Activated T-helper 2 cell treated with anti-CD3 and anti-CD28 coated beads, Interferon-gamma antibody, Interleukin-2, Interleukin-4, amounts not matched to agents 10 μg/mL and 5 μg/mL and 100 μg/mL, durations not matched to agents 14 hours and 24 hours and 36 hours (primary cell): ENCODE measurements at regions not wholly inside any gene's neighbourhood (a gene's known extent, or its start where the extent isn't known, plus 50 kb on each side); places are given as distances from the start of the nearest gene placed in this dataset.
A peak's percentile ranks its signal among the peaks of the same experiment; 100 is the strongest.
"Not testable (repeated sequence)": the region's sequence is repeated elsewhere in the genome, so short reads cannot be mapped to it uniquely, and the experiment has no call there.

Source experiments
- DNase-seq: peaks from one replicate; pipeline ENCODE4 v3.0.0; 2021; ENCODE audit warnings: low spot score
- H3K27ac Mint-ChIP-seq: one replicate; pipeline ENCODE4 v1.8.0; 2021; ENCODE audit warnings: mixed read lengths
- H3K27me3 Mint-ChIP-seq: one replicate; pipeline ENCODE4 v1.8.0; 2021; ENCODE audit warnings: low read depth, mixed read lengths
- H3K36me3 Mint-ChIP-seq: one replicate; pipeline ENCODE4 v1.8.0; 2021; ENCODE audit warnings: low read depth, mixed read lengths
- H3K4me1 Mint-ChIP-seq: one replicate; pipeline ENCODE4 v1.8.0; 2021; ENCODE audit warnings: low read depth, mixed read lengths
- H3K4me3 Mint-ChIP-seq: one replicate; pipeline ENCODE4 v1.8.0; 2021; ENCODE audit warnings: low read depth, mild to moderate bottlenecking, moderate library complexity, mixed read lengths
- H3K9me3 Mint-ChIP-seq: one replicate; pipeline ENCODE4 v1.8.0; 2021; ENCODE audit warnings: mixed read lengths
- intact Hi-C: fragments of 100-400 bp; cut with micrococcal nuclease; formaldehyde crosslinking; loops from one replicate; pipeline ENCODE4 v1.15.1; 2023

- DNase-seq = no peak
- Mint-ChIP-seq H3K27me3 (peaks cover 17% of the 10 kb centered on the region), H3K4me1 (peaks cover 14% of the 10 kb centered on the region), H3K27ac (no peak overlapping the region), H3K9me3 (peaks cover 8% of the 10 kb centered on the region), H3K36me3 (no peaks in the 10 kb centered on the region), H3K4me3 (no peak overlapping the region)
- intact Hi-C loops = no loop called here
Observed at GRCh38 chr10:62587011-62587410, 212.8 kb downstream of the ZNF365 start.

GRCh38 chr10:62588116-62588515 lies 213.9 kb downstream of the ZNF365 start:
- H3K27ac Mint-ChIP-seq = no peak overlapping the region
- intact Hi-C loops = no loop called here
- no peak for DNase-seq
- H3K4me3 Mint-ChIP-seq = no peak overlapping the region
- H3K27me3 Mint-ChIP-seq = peaks cover 17% of the 10 kb centered on the region
- peaks cover 11% of the 10 kb centered on the region for H3K4me1 Mint-ChIP-seq
- peaks cover 8% of the 10 kb centered on the region for H3K9me3 Mint-ChIP-seq
- H3K36me3 Mint-ChIP-seq = no peaks in the 10 kb centered on the region

- no peaks in the 10 kb centered on the region for H3K36me3 Mint-ChIP-seq
- peaks cover 8% of the 10 kb centered on the region for H3K9me3 Mint-ChIP-seq
- H3K27me3 Mint-ChIP-seq = peaks cover 17% of the 10 kb centered on the region
- intact Hi-C loops = loop anchor here (10.0 kb wide), 1 partner anchor 155 kb away; no protein-coding TSS in a partner anchor
- H3K4me3 Mint-ChIP-seq = no peak overlapping the region
- H3K4me1 Mint-ChIP-seq = peaks cover 10% of the 10 kb centered on the region
- DNase-seq = no peak
- H3K27ac Mint-ChIP-seq = no peak overlapping the region
Observed at GRCh38 chr10:62589689-62590088, 214.8 kb upstream of the ADO start.

- Mint-ChIP-seq H3K27ac (no peak overlapping the region), H3K4me1 (peaks cover 11% of the 10 kb centered on the region), H3K9me3 (peaks cover 8% of the 10 kb centered on the region), H3K27me3 (peaks cover 16% of the 10 kb centered on the region), H3K36me3 (no peaks in the 10 kb centered on the region), H3K4me3 (no peak overlapping the region)
- no peak for DNase-seq
- intact Hi-C loops = loop anchor here (10.0 kb wide), 1 partner anchor 156 kb away; no protein-coding TSS in a partner anchor
Observed at GRCh38 chr10:62590306-62590705, 214.2 kb upstream of the ADO start.

GRCh38 chr10:62594093-62594520 lies 210.4 kb upstream of the ADO start:
- H3K4me3 Mint-ChIP-seq = no peak overlapping the region
- peaks cover 13% of the 10 kb centered on the region for H3K4me1 Mint-ChIP-seq
- no peak overlapping the region for H3K27ac Mint-ChIP-seq
- peaks cover 17% of the 10 kb centered on the region for H3K27me3 Mint-ChIP-seq
- no peaks in the 10 kb centered on the region for H3K9me3 Mint-ChIP-seq
- intact Hi-C loops = loop anchor here (1.0 to 10.0 kb wide), 4 partner anchors 159 to 564 kb away; no protein-coding TSS in a partner anchor
- H3K36me3 Mint-ChIP-seq = no peaks in the 10 kb centered on the region
- DNase-seq = peak; percentile 24

DNA sequence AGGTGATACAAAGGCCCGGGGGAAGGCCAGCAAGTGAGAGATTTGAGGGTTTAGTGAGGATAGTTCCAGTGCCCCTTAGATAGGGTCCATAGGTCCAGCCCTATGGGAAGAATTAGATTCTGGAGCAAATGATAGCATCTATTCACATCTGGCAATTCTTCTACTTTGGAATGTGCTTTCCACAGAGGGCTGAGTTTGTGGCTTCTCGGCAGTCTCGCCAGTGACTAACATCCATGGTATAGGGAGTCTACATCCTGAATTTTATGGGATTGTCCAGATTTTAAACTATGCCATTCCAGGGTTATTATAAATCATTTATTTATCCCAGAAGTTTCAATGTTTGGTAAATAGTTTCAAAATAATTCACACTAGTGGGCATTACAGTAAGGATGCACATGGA lies 207.3 kb upstream of the ADO start:
- H3K36me3 Mint-ChIP-seq = no peaks in the 10 kb centered on the region
- DNase-seq = no peak
- no peaks in the 10 kb centered on the region for H3K9me3 Mint-ChIP-seq
- no peak overlapping the region for H3K4me3 Mint-ChIP-seq
- H3K27ac Mint-ChIP-seq = no peak overlapping the region
- intact Hi-C loops = loop anchor here (10.0 kb wide), 1 partner anchor 162 kb away; no protein-coding TSS in a partner anchor
- H3K27me3 Mint-ChIP-seq = peaks cover 21% of the 10 kb centered on the region
- peaks cover 7% of the 10 kb centered on the region for H3K4me1 Mint-ChIP-seq

DNA sequence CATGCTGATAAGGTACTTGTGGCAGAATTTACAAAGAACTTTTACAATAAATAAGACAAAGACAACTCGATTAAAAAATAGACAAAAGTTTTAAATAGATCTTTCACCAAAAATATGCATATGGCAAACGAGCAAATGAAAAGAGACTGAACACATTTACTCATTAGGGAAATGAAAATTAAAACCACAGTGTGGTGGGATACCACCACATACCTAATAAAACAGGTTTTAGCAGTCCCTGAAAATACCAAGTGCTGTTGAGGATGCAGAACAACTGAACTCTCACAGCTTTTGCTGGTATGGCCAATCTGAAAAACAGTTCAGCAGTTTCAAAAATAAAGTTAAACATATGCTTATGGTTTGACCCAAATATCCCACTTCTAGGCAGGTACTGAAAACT lies 205.4 kb upstream of the ADO start:
- no peak overlapping the region for H3K27ac Mint-ChIP-seq
- peaks cover 4% of the 10 kb centered on the region for H3K4me1 Mint-ChIP-seq
- peaks cover 21% of the 10 kb centered on the region for H3K27me3 Mint-ChIP-seq
- DNase-seq = no peak
- intact Hi-C loops = loop anchor here (10.0 kb wide), 1 partner anchor 164 kb away; no protein-coding TSS in a partner anchor
- H3K4me3 Mint-ChIP-seq = no peak overlapping the region
- no peaks in the 10 kb centered on the region for H3K36me3 Mint-ChIP-seq
- no peaks in the 10 kb centered on the region for H3K9me3 Mint-ChIP-seq

GRCh38 chr10:62606551-62606950 lies 198.0 kb upstream of the ADO start:
- peaks cover 14% of the 10 kb centered on the region for H3K4me1 Mint-ChIP-seq
- DNase-seq, H3K27ac Mint-ChIP-seq, H3K27me3 Mint-ChIP-seq, H3K4me3 Mint-ChIP-seq, H3K9me3 Mint-ChIP-seq, intact Hi-C loops, H3K36me3 Mint-ChIP-seq: not testable (repeated sequence)

DNA sequence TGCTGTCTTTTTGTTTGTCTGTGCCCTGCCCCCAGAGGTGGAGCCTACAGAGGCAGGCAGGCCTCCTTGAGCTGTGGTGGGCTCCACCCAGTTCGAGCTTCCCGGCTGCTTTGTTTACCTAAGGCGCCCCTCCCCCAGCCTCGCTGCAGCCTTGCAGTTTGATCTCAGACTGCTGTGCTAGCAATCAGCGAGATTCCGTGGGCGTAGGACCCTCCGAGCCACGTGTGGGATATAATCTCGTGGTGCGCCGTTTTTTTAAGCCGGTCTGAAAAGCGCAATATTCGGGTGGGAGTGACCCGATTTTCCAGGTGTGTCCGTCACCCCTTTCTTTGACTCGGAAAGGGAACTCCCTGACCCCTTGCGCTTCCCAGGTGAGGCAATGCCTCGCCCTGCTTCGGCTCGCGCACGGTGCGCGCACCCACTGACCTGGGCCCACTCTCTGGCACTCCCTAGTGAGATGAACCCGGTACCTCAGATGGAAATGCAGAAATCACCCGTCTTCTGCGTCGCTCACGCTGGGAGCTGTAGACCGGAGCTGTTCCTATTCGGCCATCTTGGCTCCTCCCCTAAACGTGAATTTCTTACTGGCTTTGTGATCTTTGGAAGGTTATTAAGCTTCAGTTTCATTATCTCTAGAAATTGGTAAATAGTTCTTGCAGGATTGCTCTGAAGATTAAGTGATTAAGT lies 196.2 kb upstream of the ADO start:
- intact Hi-C loops, H3K9me3 Mint-ChIP-seq, H3K27ac Mint-ChIP-seq, H3K36me3 Mint-ChIP-seq, H3K27me3 Mint-ChIP-seq, H3K4me3 Mint-ChIP-seq, DNase-seq: not testable (repeated sequence)
- H3K4me1 Mint-ChIP-seq = peaks cover 28% of the 10 kb centered on the region

DNA sequence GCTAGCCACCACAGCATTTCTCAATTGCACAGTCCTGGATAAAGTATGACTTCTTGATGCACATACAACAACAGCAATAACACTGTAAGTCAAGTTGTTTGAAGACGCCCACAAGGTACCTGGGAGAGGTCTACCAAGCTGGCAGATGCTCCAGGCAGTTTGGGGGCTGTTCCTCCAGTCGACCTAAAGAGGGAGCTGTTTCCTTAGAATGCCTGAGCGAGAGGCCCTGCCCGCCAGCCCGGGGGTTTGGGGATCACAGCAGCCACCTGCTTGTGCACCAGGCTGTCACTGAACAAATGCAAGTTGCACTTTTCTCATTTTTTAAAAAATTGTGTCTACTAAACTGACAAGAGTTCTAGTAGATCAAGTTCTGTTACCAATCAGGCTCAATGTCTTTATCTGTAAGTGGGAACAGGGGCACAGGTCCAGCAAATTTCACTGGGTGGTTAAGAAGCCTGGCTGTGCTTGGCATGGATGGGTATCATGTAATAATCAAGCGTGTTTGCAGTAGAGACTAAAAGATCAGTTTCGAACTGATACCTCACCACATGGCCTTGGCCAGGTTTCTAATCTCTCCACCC lies 193.8 kb upstream of the ADO start:
- Mint-ChIP-seq H3K4me1 (peaks cover 52% of the 10 kb centered on the region), H3K9me3 (peaks cover 9% of the 10 kb centered on the region), H3K27ac (no peak overlapping the region), H3K4me3 (no peak overlapping the region), H3K27me3 (peaks cover 5% of the 10 kb centered on the region), H3K36me3 (no peaks in the 10 kb centered on the region)
- intact Hi-C loops = loop anchor here (1.0 to 5.0 kb wide), 5 partner anchors 196 to 547 kb away; no protein-coding TSS in a partner anchor
- DNase-seq = peak; percentile 58

DNA sequence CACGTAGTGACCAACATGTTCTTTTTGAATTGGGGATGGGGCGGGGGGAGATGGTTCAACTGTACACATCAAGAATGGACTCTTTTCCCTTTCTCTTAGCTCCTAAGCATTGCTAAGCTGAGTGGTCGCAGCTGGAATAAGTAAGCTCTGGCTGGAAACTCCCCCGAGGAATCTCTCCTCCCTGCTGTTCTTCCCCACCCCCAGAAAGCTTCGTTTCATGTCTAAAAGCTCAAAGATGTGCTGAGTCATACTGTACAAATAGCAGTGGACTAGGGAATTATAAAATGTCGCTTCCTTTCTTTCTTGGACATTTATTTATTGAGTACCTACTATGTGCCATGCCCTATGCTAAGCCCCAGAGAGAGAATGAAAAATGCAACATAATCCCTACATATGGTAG lies 191.1 kb upstream of the ADO start:
- DNase-seq = no peak
- peaks cover 68% of the 10 kb centered on the region for H3K4me1 Mint-ChIP-seq
- no peak overlapping the region for H3K4me3 Mint-ChIP-seq
- H3K9me3 Mint-ChIP-seq = peaks cover 9% of the 10 kb centered on the region
- no peaks in the 10 kb centered on the region for H3K36me3 Mint-ChIP-seq
- intact Hi-C loops = loop anchor here (5.0 kb wide), 3 partner anchors 384 to 544 kb away; no protein-coding TSS in a partner anchor
- H3K27me3 Mint-ChIP-seq = peaks cover 5% of the 10 kb centered on the region
- H3K27ac Mint-ChIP-seq = peak overlapping the region; percentile 10

- Mint-ChIP-seq H3K27ac (peak overlapping the region; percentile 65), H3K27me3 (peaks cover 5% of the 10 kb centered on the region), H3K4me1 (peaks cover 72% of the 10 kb centered on the region), H3K4me3 (no peak overlapping the region), H3K36me3 (no peaks in the 10 kb centered on the region), H3K9me3 (peaks cover 9% of the 10 kb centered on the region)
- intact Hi-C loops = loop anchor here (1.0 to 5.0 kb wide), 10 partner anchors 23 to 543 kb away; partner anchors contain the start of gene EGR2
- no peak for DNase-seq
Observed at GRCh38 chr10:62613859-62614258, 190.7 kb upstream of the ADO start.
